ENCODE measurements at regions not wholly inside any gene's neighbourhood (a gene's known extent, or its start where the extent isn't known, plus 50 kb on each side); places are given as distances from the start of the nearest gene placed in this dataset.

- no peak overlapping the region for H3K27ac ChIP-seq (ENCODE audit: low read depth)
- no peak for ATAC-seq
- no peaks in the 10 kb centered on the region for H3K9me2 ChIP-seq (ENCODE audit: insufficient read depth)
- no peaks in the 10 kb centered on the region for H3K4me1 ChIP-seq (ENCODE audit: insufficient read depth)
- no peaks in the 10 kb centered on the region for H3K79me2 ChIP-seq (replicated peaks; ENCODE audit: insufficient read depth)
- no peak overlapping the region; the same call in 1 of the 2 replicates for H3K27ac Mint-ChIP-seq
- TF ChIP-seq ETS1 (IDR thresholded peaks at IDR 0.05) (no peak), NANOG (IDR thresholded peaks at IDR 0.05; ENCODE audit: borderline replicate concordance) (no peak), STAT1 (IDR thresholded peaks at IDR 0.05; ENCODE audit: unreplicated experiment) (no peak), ZNF114 (CRISPR knock-in tag; IDR thresholded peaks at IDR 0.05) (no peak), EZH2phosphoT487 (IDR thresholded peaks at IDR 0.05; ENCODE audit: unreplicated experiment) (no peak), JUNB (IDR thresholded peaks at IDR 0.05; ENCODE audit: unreplicated experiment) (no peak), CREB1 (CRISPR knock-in tag; IDR thresholded peaks at IDR 0.05; ENCODE audit: low read depth) (no peak), POLR2AphosphoS5 (IDR thresholded peaks at IDR 0.05; ENCODE audit: low read depth) (no peak), CTCF (conservative IDR thresholded peaks at IDR 0.05; ENCODE audit: low read depth in 2 of 2) (no peak), ZNF331 (CRISPR knock-in tag; IDR thresholded peaks at IDR 0.05; ENCODE audit: low read depth) (no peak), ZNF462 (CRISPR knock-in tag; IDR thresholded peaks at IDR 0.05) (no peak)
- TF ChIP-seq, protein P1, sequence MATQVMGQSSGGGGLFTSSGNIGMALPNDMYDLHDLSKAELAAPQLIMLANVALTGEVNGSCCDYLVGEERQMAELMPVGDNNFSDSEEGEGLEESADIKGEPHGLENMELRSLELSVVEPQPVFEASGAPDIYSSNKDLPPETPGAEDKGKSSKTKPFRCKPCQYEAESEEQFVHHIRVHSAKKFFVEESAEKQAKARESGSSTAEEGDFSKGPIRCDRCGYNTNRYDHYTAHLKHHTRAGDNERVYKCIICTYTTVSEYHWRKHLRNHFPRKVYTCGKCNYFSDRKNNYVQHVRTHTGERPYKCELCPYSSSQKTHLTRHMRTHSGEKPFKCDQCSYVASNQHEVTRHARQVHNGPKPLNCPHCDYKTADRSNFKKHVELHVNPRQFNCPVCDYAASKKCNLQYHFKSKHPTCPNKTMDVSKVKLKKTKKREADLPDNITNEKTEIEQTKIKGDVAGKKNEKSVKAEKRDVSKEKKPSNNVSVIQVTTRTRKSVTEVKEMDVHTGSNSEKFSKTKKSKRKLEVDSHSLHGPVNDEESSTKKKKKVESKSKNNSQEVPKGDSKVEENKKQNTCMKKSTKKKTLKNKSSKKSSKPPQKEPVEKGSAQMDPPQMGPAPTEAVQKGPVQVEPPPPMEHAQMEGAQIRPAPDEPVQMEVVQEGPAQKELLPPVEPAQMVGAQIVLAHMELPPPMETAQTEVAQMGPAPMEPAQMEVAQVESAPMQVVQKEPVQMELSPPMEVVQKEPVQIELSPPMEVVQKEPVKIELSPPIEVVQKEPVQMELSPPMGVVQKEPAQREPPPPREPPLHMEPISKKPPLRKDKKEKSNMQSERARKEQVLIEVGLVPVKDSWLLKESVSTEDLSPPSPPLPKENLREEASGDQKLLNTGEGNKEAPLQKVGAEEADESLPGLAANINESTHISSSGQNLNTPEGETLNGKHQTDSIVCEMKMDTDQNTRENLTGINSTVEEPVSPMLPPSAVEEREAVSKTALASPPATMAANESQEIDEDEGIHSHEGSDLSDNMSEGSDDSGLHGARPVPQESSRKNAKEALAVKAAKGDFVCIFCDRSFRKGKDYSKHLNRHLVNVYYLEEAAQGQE (IDR thresholded peaks at IDR 0.05; ENCODE audit: unreplicated experiment), result no peak
- H3K9me3 Mint-ChIP-seq, result peaks cover 42% of the 10 kb centered on the region
- no peaks in the 10 kb centered on the region for H3K27me3 ChIP-seq (ENCODE audit: insufficient read depth)
- H3F3A ChIP-seq (replicated peaks; ENCODE audit: low read depth), result no peaks in the 10 kb centered on the region
- no peak overlapping the region for H3K4me3 ChIP-seq
- H3K36me3 Mint-ChIP-seq (ENCODE audit: low read depth), result peaks cover 8% of the 10 kb centered on the region
- no peak overlapping the region for H3K4me2 ChIP-seq
- no peaks in the 10 kb centered on the region for H4K20me1 ChIP-seq (replicated peaks; ENCODE audit: insufficient read depth)
- H3K36me3 ChIP-seq (ENCODE audit: insufficient read depth), result no peaks in the 10 kb centered on the region
- H2AFZ ChIP-seq, result no peak overlapping the region
- no peaks in the 10 kb centered on the region for H3K4me1 Mint-ChIP-seq
- no peak overlapping the region for H3K4me3 Mint-ChIP-seq
- no peak for DNase-seq (ENCODE audit: low spot score)
- H3K27me3 Mint-ChIP-seq (ENCODE audit: insufficient read depth, low read depth, poor library complexity), result peaks cover 4% of the 10 kb centered on the region
Measured at GRCh38 chr10:109650228-109650627, 273.1 kb downstream of the XPNPEP1 start.

All from GM23338 (cell line).